Activated CD4-positive, alpha-beta T cell treated with anti-CD3 and anti-CD28 coated beads for 36 hours (primary cell): ENCODE measurements at regions not wholly inside any gene's neighbourhood (a gene's known extent, or its start where the extent isn't known, plus 50 kb on each side); places are given as distances from the start of the nearest gene placed in this dataset.

ENCODE experiments used
- ATAC-seq: fragments of 200-7000 bp; cut with Tn5 transposase; one replicate; pipeline ENCODE4 v1.10.0; 2021; ENCODE audit warnings: mild to moderate bottlenecking, moderate library complexity
- CTCF ChIA-PET: fragments of 350-600 bp; sonication (Branson Sonifier 250); formaldehyde crosslinking; loops from one replicate; lab custom pipeline; 2021; ENCODE audit warnings: antibody characterized with exemption; lab: Charles Lee
- POLR2A ChIA-PET: fragments of 350-600 bp; sonication (Branson Sonifier 250); formaldehyde crosslinking; loops from one replicate; lab custom pipeline; 2021; ENCODE audit warnings: antibody characterized with exemption, inconsistent platforms; lab: Charles Lee
- DNase-seq: peaks from one replicate; pipeline ENCODE4 v3.0.0-alpha.2; 2020
- H3K27ac Mint-ChIP-seq: one replicate; pipeline ENCODE4 v1.8.0; 2021; ENCODE audit warnings: mixed read lengths
- H3K27me3 Mint-ChIP-seq: one replicate; pipeline ENCODE4 v1.8.0; 2021; ENCODE audit warnings: mixed read lengths
- H3K36me3 Mint-ChIP-seq: one replicate; pipeline ENCODE4 v1.8.0; 2021; ENCODE audit warnings: low read depth, mixed read lengths
- H3K4me1 Mint-ChIP-seq: one replicate; pipeline ENCODE4 v1.8.0; 2021; ENCODE audit warnings: mixed read lengths
- H3K4me3 Mint-ChIP-seq: one replicate; pipeline ENCODE4 v1.8.0; 2021; ENCODE audit warnings: mild to moderate bottlenecking, moderate library complexity, mixed read lengths
- H3K9me3 Mint-ChIP-seq: one replicate; pipeline ENCODE4 v1.8.0; 2021; ENCODE audit warnings: low read depth, mixed read lengths
- intact Hi-C, 2 experiments: fragments of 100-400 bp; cut with DNase I in 1 of 2; cut with micrococcal nuclease in 1 of 2; formaldehyde crosslinking; loops; one replicate each; pipeline versions ENCODE4 v1.14.2 to v1.15.1; 2022 to 2024; cut with DNase I, micrococcal nuclease

DNA sequence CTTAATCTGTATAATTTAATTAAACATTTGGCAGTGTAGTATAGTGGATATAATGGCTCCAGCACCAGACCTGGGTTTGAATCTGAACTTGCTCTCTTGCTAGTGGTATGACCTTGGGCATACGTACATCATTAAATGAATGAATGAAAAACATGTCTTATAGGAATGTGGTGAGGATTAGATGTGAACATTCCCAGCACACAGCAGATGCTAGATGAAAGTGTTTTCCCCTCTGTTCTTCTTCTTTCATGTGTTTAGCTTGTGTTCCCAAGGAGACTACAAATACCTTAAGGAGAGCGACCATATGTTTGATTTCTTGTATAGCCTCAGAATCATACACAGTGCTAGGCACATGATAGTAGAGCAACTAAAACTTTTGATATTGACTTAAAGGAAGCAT lies 56.5 kb downstream of the CT47B1 start:
- intact Hi-C loops, result no loop called here
- DNase-seq (no peak), ATAC-seq (no peak)
- Mint-ChIP-seq H3K27ac (no peak overlapping the region), H3K27me3 (peaks cover 2% of the 10 kb centered on the region), H3K4me3 (no peak overlapping the region), H3K4me1 (no peaks in the 10 kb centered on the region), H3K9me3 (no peaks in the 10 kb centered on the region), H3K36me3 (no peaks in the 10 kb centered on the region)
- POLR2A ChIA-PET, result no interaction called here
- CTCF ChIA-PET, result no interaction called here

DNA sequence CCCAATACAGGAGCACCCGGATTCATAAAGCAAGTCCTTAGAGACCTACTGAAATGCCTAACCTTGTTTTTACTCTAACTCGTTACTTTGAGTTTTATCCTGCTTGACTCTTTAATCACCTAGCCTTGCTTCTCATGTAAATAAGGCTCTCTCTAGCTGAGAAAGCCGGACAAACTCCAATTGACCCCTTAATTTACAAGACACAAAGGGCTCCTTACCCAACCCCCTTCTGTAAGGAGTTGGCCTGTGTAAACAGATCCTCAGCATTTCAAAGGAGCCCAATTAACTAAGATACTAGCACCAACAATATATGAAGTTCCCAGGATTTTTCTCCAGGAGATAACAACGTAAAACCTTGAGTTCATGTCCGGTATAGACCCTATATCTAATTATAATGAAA lies 61.7 kb downstream of the CT47B1 start:
- CTCF ChIA-PET, result no interaction called here
- H3K27ac Mint-ChIP-seq, result no peak overlapping the region
- intact Hi-C loops, result no loop called here
- ATAC-seq (no peak), DNase-seq (no peak)
- H3K4me3 Mint-ChIP-seq, result no peak overlapping the region
- peaks cover 2% of the 10 kb centered on the region for H3K36me3 Mint-ChIP-seq
- H3K9me3 Mint-ChIP-seq, result no peaks in the 10 kb centered on the region
- no peaks in the 10 kb centered on the region for H3K4me1 Mint-ChIP-seq
- POLR2A ChIA-PET, result no interaction called here
- H3K27me3 Mint-ChIP-seq, result no peaks in the 10 kb centered on the region

DNA sequence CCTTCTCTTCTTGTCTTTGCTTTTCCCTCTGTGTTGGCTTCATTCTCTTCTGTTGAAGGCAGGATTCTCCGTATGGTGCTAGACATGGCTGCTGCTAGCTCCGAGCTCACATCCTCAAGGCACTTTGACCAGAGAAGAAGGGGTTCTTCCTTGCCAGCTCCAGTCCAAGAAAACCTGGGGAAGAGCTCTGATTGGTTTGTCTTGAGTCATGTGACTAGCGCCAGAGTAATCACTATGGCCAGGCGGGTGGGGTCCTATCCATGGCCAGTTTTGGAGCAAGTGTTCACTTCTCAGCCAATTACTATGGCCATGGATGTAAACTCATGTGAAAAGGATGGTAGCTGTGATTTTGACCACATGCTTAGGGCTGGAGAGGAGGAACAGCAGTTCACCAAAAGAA lies 74.2 kb downstream of the CT47B1 start:
- Mint-ChIP-seq H3K4me1 (peaks cover 52% of the 10 kb centered on the region), H3K27me3 (no peaks in the 10 kb centered on the region), H3K9me3 (peaks cover 2% of the 10 kb centered on the region), H3K27ac (peak overlapping the region; percentile 77), H3K4me3 (no peak overlapping the region), H3K36me3 (peaks cover 3% of the 10 kb centered on the region)
- intact Hi-C loops, result loop anchor here in 1 of 2 experiments (5.0 kb wide), 1 partner anchor 361 kb away; no protein-coding TSS in a partner anchor
- POLR2A ChIA-PET, result interaction anchor here (0.9 kb wide), 1 partner anchor 506 kb away, joined by 4 read pairs; no protein-coding TSS in a partner anchor
- ATAC-seq (no peak), DNase-seq (no peak)
- CTCF ChIA-PET, result interaction anchor here (1.4 to 2.6 kb wide), 2 partner anchors 11 to 12 kb away, joined by 4 to 10 read pairs; no protein-coding TSS in a partner anchor

DNA sequence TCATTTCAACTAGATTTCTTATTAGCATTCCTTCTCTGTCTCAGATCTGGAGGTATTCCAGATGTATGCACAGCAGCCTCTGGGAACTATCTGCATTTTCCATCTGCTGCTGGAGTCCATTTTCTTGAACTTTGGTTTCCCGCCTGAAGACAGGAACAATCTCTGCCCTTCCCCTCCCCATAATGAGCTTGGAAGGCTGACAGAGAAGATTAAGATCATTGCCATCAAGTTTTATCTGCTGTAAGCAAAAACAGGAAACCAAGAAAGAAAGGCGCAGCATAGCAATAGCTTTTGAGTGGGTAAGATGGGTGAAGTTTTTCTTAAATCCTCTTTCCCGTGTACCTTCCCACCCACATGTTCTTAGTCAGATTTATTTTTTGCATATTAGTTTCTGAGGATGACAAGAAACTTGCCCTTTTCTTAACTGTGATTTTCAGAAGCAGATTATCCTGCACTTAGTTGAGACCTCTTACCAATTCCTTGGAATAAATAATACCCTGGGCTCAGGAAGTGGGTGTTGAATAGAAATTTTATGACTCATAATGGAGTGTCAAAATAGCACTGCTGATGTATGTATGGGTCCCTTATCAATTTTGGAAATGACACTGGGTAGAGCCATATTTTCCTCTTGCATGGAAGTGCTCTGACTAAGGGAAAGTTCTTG lies 78.3 kb downstream of the CT47B1 start:
- peak; percentile 76 for ATAC-seq
- intact Hi-C loops, result loop anchor here (1.0 to 5.0 kb wide), 3 partner anchors 460 to 511 kb away; no protein-coding TSS in a partner anchor
- peak overlapping the region; percentile 86 for H3K27ac Mint-ChIP-seq
- ChIA-PET CTCF (interaction anchor here (0.6 kb wide), 1 partner anchor 202 kb away, joined by 3 read pairs; no protein-coding TSS in a partner anchor), POLR2A (no interaction called here)
- DNase-seq, result no peak
- H3K27me3 Mint-ChIP-seq, result no peaks in the 10 kb centered on the region
- H3K4me3 Mint-ChIP-seq, result no peak overlapping the region
- peaks cover 3% of the 10 kb centered on the region for H3K36me3 Mint-ChIP-seq
- peaks cover 79% of the 10 kb centered on the region for H3K4me1 Mint-ChIP-seq
- peaks cover 2% of the 10 kb centered on the region for H3K9me3 Mint-ChIP-seq

DNA sequence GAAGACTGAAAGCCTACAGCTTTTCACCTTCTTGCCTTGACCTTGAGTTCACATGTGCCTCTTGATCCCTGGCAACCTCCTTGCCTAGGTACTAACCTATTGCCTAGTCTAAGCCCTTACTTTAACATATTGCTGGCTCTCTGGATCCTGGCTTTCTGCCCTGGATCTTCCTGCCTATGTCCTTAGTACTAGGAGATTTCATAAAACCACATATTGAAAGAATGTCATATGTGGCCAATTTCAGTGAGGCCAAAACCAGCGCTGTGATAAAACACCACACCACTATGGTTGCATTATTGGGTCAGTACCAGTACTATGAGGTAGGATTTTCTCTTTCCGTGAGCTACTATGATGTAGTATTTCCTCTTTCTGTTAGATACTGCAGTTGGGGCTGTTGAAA lies 80.4 kb downstream of the CT47B1 start:
- intact Hi-C loops, result loop anchor here in 1 of 2 experiments (5.0 kb wide), 1 partner anchor 462 kb away; no protein-coding TSS in a partner anchor

DNA sequence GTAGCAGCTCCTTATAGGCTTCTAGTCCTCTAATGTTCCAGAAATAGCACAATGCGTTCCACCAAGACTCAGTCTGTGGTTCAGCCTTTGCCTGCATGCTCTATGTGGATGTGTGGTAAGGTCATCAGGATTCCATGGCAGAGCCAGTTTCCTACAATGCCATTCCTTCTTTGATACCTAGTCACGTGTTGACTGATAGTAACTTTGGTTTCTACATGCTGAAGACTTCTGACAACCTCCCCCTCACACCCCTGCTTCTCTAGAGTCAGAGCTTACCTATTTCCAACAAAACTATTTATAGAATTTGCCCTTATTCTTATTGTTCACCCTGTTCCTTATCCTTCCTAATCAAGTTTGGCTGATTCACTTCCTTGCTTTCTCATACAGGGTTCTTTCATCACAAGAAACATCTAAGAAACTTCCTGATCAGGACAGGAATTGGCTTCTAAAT lies 81.1 kb downstream of the CT47B1 start:
- no peaks in the 10 kb centered on the region for H3K36me3 Mint-ChIP-seq
- H3K4me3 Mint-ChIP-seq, result no peak overlapping the region
- peaks cover 67% of the 10 kb centered on the region for H3K4me1 Mint-ChIP-seq
- H3K27me3 Mint-ChIP-seq, result no peaks in the 10 kb centered on the region
- ChIA-PET POLR2A (no interaction called here), CTCF (no interaction called here)
- no peak for ATAC-seq
- H3K9me3 Mint-ChIP-seq, result no peaks in the 10 kb centered on the region
- no peak for DNase-seq
- intact Hi-C loops, result loop anchor here in 1 of 2 experiments (5.0 kb wide), 1 partner anchor 368 kb away; no protein-coding TSS in a partner anchor
- H3K27ac Mint-ChIP-seq, result no peak overlapping the region

More for the DNA sequence above, 80.4 kb downstream of the CT47B1 start:
- Mint-ChIP-seq H3K27me3 (no peaks in the 10 kb centered on the region), H3K4me1 (peaks cover 71% of the 10 kb centered on the region), H3K36me3 (no peaks in the 10 kb centered on the region), H3K4me3 (no peak overlapping the region), H3K27ac (no peak overlapping the region), H3K9me3 (peaks cover 2% of the 10 kb centered on the region)
- ATAC-seq (no peak), DNase-seq (no peak)
- POLR2A ChIA-PET, result no interaction called here
- CTCF ChIA-PET, result no interaction called here

DNA sequence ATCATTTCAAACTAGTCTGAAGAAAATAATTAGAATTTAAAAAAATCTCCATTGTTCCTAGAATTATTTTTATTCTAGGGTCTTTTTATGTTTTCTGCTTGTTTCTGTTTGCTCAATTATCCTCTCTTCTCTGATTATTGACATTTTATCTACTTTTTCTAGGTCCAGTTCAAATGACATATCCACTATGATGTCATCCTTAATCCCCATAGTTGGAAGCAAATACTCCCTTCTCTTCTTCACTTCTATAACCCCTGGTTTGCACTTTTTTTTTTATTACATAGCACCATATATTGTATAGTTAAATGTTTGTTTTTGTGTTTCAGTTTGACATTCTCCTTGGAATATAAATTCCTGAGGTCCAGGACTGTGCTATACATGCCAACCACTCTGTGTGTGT lies 82.6 kb downstream of the CT47B1 start:
- ChIA-PET CTCF (interaction anchor here (0.8 kb wide), 1 partner anchor 12 kb away, joined by 4 read pairs; no protein-coding TSS in a partner anchor), POLR2A (no interaction called here)
- Mint-ChIP-seq H3K4me3 (no peak overlapping the region), H3K36me3 (no peaks in the 10 kb centered on the region), H3K27ac (peak overlapping the region; percentile 5), H3K27me3 (no peaks in the 10 kb centered on the region), H3K4me1 (peaks cover 54% of the 10 kb centered on the region), H3K9me3 (no peaks in the 10 kb centered on the region)
- ATAC-seq (no peak), DNase-seq (no peak)
- intact Hi-C loops, result loop anchor here in 1 of 2 experiments (5.0 kb wide), 1 partner anchor 369 kb away; no protein-coding TSS in a partner anchor

DNA sequence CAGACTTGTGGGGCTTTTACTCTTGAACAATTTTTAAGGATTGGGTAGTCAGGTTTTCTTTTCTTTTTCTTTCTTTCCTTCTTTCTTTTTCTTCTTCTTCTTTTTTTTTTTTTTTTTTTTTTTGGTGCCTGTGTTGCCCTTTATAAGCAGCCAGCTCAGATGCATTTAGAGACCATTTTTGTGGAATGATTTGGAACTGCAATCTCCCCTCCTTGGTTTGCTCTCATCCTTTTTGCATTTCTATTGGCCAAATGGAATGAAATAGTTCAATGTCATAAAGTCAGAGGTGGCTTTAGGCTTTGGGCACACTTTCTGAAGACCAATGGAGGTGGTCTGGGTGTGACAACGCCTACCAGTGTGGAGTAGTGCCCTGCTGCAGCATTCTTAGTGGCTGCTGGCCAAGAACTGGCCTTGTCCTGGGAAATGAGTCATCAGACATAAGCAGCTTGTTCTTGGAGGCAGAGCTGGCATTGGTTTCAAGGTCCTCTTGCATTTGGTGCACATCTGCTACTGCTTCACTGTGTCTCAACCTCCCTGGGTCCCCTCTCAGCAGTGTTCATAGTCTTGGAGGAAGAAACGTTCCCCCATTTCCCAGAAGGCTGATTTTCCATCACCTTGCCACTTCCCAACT lies 84.5 kb downstream of the CT47B1 start:
- ChIA-PET POLR2A (no interaction called here), CTCF (interaction anchor here (0.6 to 2.3 kb wide), 12 partner anchors 10 to 506 kb away, joined by 3 to 10 read pairs (median 3); no protein-coding TSS in a partner anchor)
- H3K4me1 Mint-ChIP-seq, result peaks cover 36% of the 10 kb centered on the region
- H3K9me3 Mint-ChIP-seq, result no peaks in the 10 kb centered on the region
- H3K4me3 Mint-ChIP-seq, result peak overlapping the region; percentile 50
- intact Hi-C loops, result loop anchor here in 1 of 2 experiments (5.0 kb wide), 1 partner anchor 371 kb away; no protein-coding TSS in a partner anchor
- H3K27me3 Mint-ChIP-seq, result no peaks in the 10 kb centered on the region
- H3K36me3 Mint-ChIP-seq, result no peaks in the 10 kb centered on the region
- ATAC-seq (peak; percentile 19), DNase-seq (peak; percentile 12)
- peak overlapping the region; percentile 95 for H3K27ac Mint-ChIP-seq

DNA sequence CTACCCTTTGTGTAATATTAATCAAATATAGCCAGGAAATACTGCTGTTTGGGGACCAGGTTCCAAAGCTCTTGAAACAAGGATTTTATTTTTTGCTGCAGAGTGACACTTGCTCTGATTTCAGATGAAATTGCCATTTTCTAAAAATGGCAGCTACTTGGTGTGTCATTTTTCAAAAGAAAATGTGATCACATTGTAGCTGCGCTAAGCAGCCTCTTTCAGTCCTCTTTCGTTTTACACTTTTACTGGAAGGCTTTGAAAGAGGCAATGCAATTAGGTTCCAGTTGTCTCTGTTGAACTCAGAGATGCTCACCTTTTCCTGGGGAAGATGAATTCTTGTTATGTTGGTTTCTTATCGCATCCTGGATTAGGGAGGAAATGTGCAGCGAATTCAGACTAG lies 85.1 kb downstream of the CT47B1 start:
- Mint-ChIP-seq H3K9me3 (no peaks in the 10 kb centered on the region), H3K36me3 (no peaks in the 10 kb centered on the region), H3K27ac (peak overlapping the region; percentile 95), H3K4me1 (peaks cover 32% of the 10 kb centered on the region), H3K27me3 (no peaks in the 10 kb centered on the region), H3K4me3 (peak overlapping the region; percentile 50)
- CTCF ChIA-PET, result interaction anchor here (0.5 to 2.3 kb wide), 30 partner anchors 8 to 790 kb away, joined by 3 to 10 read pairs (median 3); no protein-coding TSS in a partner anchor
- POLR2A ChIA-PET, result interaction anchor here (0.5 kb wide), 1 partner anchor 37 kb away, joined by 3 read pairs; no protein-coding TSS in a partner anchor
- ATAC-seq (peak; percentile 62), DNase-seq (no peak)
- intact Hi-C loops, result loop anchor here (1.0 to 5.0 kb wide), 2 partner anchors 372 to 789 kb away; no protein-coding TSS in a partner anchor

DNA sequence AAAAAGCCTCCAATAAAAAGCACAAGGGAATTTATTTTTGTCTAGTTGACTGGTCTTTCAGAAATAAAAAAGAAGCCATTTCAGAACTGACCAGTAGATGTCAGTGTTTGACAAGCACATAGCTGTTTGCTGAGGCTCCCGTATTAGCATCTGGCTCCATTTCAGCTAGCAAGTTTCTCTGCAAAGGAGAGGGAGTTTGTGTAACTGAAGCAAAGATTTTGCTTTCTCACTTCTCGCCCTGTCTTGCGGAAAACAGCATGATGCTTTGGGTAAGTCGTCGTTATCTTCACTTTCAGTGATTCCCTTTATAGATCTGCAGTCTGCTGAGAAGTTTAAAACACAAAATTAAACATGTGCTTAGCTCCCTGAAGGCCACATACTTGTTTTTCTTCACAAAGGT lies 85.5 kb downstream of the CT47B1 start:
- peak overlapping the region; percentile 50 for H3K4me3 Mint-ChIP-seq
- intact Hi-C loops, result loop anchor here (1.0 to 5.0 kb wide), 2 partner anchors 372 to 789 kb away; no protein-coding TSS in a partner anchor
- H3K27ac Mint-ChIP-seq, result peak overlapping the region; percentile 95
- DNase-seq (peak; percentile 27), ATAC-seq (peak; percentile 81)
- POLR2A ChIA-PET, result interaction anchor here (0.5 kb wide), 1 partner anchor 37 kb away, joined by 3 read pairs; no protein-coding TSS in a partner anchor
- no peaks in the 10 kb centered on the region for H3K36me3 Mint-ChIP-seq
- peaks cover 28% of the 10 kb centered on the region for H3K4me1 Mint-ChIP-seq
- H3K9me3 Mint-ChIP-seq, result no peaks in the 10 kb centered on the region
- no peaks in the 10 kb centered on the region for H3K27me3 Mint-ChIP-seq
- CTCF ChIA-PET, result interaction anchor here (0.5 to 2.3 kb wide), 30 partner anchors 8 to 791 kb away, joined by 3 to 10 read pairs (median 3); no protein-coding TSS in a partner anchor

DNA sequence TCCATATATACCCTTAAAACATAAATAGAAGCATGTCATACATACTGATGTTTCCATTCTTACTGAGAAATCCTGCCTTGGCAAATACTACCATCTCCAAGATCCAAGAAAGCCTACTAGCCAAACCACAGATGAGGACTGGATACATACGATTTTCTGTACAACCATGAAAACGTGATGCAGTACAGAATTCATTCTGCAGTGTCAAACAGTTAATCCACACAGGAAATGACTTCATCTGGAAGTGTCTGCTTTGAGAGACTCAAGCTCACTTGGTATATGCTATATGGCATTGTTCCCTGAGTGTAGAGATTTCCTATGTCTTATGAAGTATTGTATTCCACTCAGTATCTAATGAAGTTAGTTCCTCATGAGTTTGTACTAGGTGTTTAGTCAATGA lies 94.3 kb downstream of the CT47B1 start:
- CTCF ChIA-PET, result no interaction called here
- peaks cover 3% of the 10 kb centered on the region for H3K4me1 Mint-ChIP-seq
- H3K9me3 Mint-ChIP-seq, result peaks cover under 1% of the 10 kb centered on the region

More for the DNA sequence above, 94.3 kb downstream of the CT47B1 start:
- ATAC-seq (peak; percentile 39), DNase-seq (no peak)
- no peaks in the 10 kb centered on the region for H3K36me3 Mint-ChIP-seq
- no peak overlapping the region for H3K27ac Mint-ChIP-seq
- H3K27me3 Mint-ChIP-seq, result no peaks in the 10 kb centered on the region
- POLR2A ChIA-PET, result no interaction called here
- H3K4me3 Mint-ChIP-seq, result no peak overlapping the region
- intact Hi-C loops, result no loop called here
